Upper lobe of left lung (tissue), 4 donors: ENCODE measurements at regions not wholly inside any gene's neighbourhood (a gene's known extent, or its start where the extent isn't known, plus 50 kb on each side); places are given as distances from the start of the nearest gene placed in this dataset.

Experiments used
- CTCF ChIP-seq, 6 experiments: fragments of 450-650 bp in 4 of 6; fragments of 200-600 bp in 2 of 6; sonication (generic) in 2 of 6; IDR thresholded peaks; one replicate each; pipeline ENCODE4 v1.5.1; 2016 to 2019; ENCODE audit warnings: antibody characterized with exemption in 6 of 6
- POLR2A ChIP-seq, 4 donors: fragments of 450-650 bp; IDR thresholded peaks; one replicate each; pipeline ENCODE4 v1.5.1; 2016 to 2017; ENCODE audit warnings: antibody characterized with exemption in 4 of 4, mild to moderate bottlenecking in 2 of 4
- POLR2AphosphoS5 ChIP-seq, 2 donors: sonication (generic); formaldehyde crosslinking; IDR thresholded peaks; one replicate each; pipeline ENCODE4 v1.5.1; 2017; ENCODE audit warnings: antibody characterized with exemption in 2 of 2

DNA sequence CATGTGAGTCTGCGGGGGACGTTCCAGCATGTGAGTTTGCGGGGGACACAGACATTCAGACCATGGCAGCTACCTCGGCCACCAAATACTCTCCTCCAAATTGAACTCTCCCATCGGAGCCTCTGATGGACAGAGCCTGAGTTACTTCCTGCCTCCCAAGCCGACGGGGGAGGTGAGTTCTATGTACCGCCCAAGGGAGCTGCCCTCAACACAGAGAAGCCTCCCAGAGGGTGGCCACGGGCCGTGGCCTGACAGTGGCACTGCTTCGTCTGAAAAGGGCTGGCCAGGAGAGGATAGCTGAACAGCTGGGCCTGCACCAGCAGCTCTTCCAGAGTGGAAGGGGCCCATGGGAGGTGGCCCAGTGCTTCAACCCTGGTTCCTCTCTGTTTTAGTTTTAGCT is 274.5 kb upstream of the PPP2R2D start:
- no peak for TF ChIP-seq POLR2AphosphoS5 (IDR thresholded peaks at IDR 0.05)
- TF ChIP-seq CTCF (IDR thresholded peaks at IDR 0.05), result no peak
- no peak for TF ChIP-seq POLR2A (IDR thresholded peaks at IDR 0.05)
